EL (cell line): ENCODE measurements at regions not wholly inside any gene's neighbourhood (a gene's known extent, or its start where the extent isn't known, plus 50 kb on each side); places are given as distances from the start of the nearest gene placed in this dataset.

Source experiments
- DNase-seq: peaks from one replicate; pipeline ENCODE4 v3.0.0-alpha.2; 2016

DNA sequence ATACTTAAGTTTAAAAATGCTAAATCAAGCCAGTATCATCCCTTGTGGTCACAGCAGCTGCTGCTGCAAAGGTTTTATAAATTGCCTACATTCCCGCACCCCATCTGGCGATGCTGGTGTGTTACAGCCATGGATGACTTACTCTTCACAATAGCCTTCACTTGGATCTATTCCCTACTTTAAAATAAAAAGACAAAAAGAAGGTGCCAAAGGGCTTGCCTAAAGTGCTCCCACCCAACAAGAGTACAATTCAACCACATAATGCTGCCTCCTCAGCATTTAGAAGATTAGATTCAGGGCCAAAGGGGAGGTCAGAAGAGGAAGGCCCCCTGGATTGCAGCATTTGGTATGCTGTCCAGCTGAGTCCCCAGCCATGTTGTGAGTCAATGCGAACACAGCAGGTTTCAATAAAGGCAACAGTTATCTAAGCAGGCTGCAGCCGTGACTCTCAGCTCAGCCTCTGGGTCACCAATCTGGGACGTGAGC, 176.1 kb downstream of the DAD1 start:
- DNase-seq: no peak

DNA sequence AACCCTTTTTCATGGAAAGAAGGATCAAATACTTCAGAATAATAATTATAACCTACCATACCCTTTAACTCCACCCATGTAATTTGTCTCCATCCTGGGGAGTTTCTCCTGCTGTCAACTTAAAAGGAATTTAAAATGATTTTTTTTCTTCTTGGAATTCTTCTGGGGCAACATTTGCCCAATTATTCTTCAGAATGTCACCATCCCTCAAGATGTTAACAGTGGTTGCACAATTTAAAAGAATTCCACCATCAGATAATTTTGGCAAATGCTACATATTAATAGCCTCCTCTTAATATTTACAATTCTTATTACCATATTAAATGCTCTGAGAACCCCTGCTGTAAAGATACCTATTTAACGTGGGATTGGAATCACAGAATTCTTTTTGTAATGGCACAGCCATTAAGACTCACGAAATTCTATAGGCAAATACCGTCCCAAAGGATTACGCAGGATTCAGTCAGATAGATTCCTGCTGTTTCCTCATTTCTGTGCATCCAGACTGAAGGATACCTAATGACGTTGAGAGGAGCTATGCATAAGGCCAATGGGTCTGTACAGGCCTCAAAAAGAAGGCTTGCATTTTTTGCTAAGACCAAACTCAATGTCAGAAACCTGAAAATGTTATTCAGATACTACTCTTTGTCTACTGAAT, 177.5 kb downstream of the DAD1 start:
- DNase-seq: no peak

DNA sequence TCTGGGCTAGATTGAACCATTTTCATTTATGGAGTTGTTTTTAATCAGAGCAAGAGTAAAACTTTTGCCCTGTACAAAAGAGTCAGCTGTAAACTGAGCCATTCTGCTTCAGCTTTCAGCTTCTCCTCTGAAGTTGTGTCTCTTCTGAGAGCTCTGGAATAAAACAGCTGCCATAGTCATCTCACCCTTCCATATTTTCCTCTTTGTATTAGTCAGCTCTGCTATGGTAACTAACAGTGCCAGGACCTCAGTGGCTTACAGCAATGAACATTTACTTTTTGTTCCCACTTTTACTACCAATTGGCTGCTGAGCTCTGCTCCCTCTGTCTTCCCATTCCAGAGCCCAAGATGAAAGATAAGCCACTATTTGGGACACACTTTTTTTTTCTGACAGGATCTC, 178.5 kb downstream of the DAD1 start:
- no peak for DNase-seq

DNA sequence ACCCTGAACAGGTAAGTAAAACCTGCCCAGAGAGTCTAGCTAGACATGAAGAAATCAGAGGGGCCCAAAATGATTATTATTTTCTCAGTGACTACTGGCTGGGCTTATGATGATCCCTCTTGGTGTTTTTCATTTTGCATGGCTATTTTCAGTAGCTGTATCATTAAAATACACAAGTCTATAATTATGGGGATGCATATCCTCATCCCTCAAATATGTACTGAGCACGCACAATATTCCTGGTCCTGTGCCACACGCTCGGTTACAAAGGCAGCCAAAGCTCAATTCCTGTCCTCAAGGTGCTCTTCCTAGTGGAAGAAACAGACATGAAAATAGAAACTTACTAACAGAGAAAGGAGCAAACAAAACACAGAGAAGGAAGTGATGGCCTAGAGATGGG, 180.0 kb downstream of the DAD1 start:
- no peak for DNase-seq

DNA sequence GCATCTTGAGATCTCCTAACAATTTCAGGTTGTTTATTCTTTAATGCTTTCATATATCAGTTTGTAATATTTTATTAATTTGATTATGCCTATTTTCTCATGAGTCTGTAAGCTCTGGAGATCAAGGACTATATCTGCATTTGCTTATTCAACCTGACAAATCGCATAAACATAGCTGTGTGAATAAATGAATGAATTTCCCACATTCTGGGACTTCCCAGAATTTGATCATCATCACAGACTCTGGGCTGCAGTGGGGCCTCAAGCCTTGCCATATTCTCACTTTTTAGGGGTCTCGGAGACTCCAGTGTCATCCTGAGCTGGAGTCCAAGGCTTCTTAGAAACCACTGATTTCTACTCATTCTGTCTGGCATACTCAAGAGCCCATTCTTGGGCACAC, 180.5 kb downstream of the DAD1 start:
- DNase-seq: no peak

DNA sequence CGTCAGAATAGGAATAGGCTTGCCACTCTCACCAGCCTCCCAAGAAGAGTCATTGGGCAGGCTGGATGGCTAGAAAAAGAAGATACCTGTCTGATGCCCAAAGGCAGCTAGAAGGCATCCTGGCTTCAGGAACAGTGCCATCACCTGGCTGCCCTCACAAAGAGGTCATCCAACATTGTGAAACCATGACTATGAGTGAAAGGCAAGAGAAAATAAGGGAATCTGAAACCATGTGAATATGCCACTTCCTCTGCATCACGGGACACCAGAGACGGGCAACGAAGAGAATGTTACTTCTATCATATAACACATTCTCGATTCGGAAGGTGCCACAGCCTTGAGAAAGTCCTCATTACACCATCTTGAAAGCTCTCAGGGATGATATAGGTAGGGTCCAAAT, 182.0 kb downstream of the DAD1 start:
- DNase-seq: no peak

DNA sequence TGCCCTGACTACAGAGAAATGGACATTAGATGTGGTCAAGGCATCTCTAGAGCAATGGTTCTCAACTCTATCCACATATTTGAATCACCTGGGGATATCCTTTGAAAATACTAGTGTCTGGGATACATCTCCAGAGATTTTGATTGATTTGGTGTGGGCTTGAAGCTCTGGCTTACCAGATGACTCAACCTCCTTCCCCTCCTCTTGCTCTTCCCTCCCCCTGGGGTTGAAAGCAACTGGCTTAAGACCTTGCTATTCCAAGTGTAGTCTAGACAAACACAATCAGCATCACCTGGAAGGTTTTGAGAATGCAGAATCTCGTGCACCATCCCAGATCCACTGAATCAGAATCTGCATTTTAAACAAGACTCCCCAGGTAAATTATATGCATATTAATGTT, 183.8 kb downstream of the DAD1 start:
- no peak for DNase-seq

DNA sequence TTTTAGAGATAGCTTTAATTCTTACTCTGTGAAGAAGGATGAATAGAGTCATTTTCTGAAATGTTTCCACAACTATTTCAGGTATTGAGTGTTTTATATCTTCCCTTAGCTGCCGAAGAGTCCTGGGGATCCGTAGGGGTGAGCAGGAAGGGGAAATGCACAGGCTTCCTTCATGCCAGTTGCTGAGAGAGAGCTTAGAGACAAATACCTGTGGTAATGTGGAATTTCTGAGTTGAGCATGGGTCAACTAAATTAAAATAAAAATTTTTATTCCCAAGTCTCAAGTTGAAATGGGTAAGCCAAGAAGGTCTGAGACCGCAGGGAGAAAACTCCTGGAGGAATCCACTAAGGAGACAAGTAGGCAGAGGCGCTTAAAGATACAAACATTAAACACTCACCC, 185.7 kb downstream of the DAD1 start:
- no peak for DNase-seq

DNA sequence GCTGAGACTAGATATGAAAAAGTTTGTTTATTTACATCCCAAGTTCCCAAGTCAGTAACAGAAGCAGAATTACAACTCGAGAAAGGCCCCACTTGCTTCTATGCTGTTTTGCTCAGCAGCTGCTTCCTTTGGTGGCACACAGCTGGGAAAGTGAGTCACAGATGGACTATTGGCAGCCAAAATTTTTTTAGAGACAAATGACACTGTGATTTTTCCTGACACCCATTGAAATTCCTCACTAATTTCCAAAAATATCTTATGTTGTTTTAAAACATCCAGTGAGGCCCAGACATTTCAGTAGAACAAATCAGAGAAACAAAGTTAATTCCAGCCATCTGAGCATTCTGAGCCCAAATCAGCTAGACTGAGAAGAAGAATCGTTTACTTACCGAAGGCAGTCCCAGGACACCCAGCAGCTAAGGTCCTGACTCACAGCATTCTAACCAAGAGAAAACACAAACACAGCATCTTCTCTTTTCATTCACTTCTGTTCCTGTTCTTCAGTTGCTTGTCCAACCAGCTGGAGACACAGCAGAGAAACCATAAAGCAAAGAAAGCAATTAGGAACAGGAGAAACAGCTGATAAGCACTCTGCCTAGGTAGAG, 188.3 kb downstream of the DAD1 start:
- no peak for DNase-seq

DNA sequence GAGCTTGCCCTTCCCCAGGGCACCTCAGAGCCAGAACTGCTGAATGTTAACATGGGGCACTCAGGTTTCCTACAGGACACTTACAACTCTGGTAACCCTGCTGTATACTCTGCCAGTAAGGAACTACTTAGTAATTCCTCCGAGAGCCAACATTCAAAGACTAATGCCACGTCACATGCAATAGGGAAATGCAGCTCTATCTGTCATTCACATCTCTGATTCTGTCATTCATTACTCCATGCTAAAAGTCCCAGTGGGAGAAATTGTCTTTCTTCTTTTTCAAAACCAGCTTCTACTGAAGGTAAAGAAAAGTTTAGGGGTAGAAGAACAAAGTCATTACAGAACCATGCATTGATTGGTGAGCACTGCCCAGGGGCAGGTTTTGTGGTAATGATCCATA, 189.2 kb downstream of the DAD1 start:
- DNase-seq: no peak

DNA sequence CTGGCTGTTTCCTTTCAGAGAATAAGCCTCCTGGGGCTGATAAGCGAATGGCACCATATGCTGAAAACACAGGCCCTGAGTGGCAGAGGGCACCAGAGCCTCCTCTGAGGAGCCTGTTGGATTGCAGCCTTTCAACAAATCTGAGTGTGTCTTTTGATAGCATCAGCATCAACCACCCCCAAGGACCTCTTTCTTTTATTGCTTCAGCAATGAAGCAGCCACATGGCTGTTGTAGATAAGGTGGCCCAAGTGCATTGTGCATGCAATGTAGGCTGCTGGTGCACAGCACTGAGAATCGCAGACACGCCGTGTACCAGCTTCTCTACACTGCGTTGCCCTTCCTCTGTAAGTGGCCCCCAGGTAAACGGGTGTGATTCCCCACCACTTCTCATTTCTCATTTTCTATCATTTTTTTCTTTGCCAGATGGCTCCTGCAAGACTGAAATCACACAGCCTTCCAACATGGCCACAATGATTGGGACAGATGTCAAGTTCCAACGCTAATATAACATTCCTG, 191.7 kb downstream of the DAD1 start:
- no peak for DNase-seq

DNA sequence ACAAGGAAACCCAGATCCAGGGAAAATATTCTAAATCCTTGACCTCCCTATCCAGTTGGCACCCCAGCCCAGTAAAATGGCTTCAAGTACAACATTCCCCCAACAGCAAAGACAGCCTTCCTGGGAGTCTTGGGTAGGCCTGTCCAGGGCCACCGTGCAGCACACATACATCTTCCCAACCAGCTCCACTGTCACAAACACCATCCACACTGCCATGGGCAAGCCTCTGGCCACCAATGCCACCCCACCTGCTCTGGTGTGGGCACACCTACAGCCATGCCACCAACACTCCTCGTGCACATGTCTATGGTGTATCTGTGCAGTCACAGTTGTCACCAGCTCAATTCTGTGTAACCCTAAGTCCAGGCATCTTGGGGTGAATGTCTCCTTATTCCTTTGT, 193.2 kb downstream of the DAD1 start:
- no peak for DNase-seq

DNA sequence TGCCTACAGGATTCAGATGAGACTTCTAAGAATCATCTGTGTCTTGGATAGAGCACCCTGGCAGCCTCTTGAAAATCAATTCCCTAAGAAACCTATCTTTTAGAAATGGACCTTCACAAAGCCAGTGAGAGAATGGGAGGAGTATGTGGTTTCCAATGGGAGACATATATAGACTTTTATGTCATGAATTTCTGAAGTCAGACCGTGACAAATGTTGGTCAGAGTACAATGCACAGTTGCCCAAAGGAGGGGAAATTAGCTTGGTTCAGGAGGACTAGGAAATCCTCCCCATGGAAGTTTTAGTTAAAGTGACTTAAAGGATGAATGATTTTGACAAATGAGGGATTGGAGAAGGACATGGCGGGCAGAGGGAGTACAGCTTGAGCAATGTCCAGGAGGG, 194.4 kb downstream of the DAD1 start:
- DNase-seq: no peak

DNA sequence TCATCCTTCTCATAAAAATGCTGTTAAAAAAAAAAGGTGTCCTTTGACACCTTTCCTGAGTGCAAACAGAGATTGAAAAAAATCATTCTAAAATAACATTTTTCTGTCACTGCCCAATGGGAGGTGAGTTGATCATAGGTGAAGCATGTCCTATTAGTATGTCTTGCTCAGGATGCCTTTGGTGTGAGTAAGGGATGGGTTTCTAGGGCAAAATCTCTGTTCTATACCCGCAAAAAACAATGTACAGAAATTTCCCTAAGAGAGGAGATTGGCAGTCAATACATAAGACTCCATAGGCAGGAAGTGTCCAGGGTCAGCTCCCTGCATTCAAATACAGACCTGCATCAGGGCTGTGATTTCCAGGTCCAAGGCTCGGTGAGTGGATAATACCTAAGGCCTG, 195.2 kb downstream of the DAD1 start:
- DNase-seq: no peak

DNA sequence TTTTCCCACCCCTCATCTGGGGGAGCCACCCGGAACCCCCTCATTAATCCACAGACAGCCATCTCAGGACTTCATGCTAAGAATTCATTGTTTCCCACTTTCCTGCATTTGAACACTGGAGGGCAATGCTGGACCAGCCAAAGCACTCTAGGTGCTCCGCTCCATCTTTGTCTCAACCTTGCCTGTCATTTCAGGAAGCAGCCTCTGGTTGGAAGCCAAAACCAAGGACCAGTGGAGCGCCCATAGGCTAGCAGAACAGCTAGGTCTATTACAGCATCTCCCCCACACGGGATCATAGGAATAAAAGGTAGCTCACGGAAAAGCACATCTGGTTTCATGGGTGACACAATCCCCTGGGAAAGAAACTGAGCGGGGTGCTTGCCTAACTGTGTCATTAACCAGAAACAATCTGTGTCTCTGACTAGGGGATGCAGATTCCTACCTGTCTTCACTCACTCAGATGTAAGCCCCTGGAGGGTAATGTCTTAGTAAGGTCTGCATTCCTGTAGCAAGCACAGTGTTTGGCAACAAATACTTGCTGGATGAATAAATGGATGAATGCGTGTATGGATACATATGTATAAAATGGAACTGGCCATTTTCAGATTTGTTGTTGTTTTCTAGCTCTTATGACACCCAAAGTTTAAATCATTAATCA, 197.0 kb downstream of the DAD1 start:
- peak; percentile 55 for DNase-seq

DNA sequence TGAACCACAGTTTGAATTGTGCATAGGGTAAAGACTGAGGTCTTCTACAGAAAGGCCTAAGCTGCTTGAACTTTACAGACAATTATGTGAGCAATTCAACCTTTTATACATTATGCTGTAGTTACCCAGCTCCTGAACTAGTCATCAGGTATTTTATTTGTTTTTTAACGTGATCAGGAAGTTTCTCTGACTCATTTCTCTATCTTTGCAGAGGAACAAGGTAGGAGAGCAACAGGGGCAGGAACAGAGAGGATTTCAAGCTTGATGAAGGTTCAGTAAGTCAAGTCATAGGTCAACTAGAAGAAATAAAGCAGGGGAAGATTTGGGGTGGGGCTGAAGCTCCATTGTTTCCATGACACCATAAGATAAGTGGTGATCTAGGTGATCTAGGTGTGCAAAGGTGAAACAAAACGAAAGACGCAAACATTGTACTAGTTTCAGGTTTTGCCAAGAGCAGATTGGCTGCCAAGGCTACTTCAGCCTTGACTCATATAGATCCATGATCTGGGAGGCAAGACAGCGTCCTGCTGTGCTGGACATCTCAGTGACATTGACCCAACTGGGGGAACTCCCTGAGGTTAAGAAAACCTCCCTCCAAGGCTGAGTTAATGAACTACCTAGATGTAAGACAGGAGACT, 198.1 kb downstream of the DAD1 start:
- DNase-seq: no peak

DNA sequence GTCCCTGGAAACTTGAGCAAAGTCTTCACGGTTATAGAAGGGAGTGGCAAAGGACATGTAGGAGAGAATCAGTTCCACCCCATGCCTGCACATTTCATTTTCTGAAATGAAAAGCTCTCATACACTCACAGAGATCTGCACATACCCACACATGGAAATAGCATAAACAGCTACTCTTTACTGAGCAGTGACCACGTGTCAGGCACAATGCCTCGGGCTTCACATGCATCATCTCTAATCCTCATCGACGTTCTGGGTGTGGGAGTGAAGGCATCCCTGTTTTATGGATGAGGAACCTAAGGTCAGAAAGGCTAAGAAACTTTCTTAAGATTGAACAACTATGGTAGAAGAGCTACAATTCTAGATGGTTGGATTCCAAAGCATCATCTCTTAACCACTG, 198.8 kb downstream of the DAD1 start:
- no peak for DNase-seq

DNA sequence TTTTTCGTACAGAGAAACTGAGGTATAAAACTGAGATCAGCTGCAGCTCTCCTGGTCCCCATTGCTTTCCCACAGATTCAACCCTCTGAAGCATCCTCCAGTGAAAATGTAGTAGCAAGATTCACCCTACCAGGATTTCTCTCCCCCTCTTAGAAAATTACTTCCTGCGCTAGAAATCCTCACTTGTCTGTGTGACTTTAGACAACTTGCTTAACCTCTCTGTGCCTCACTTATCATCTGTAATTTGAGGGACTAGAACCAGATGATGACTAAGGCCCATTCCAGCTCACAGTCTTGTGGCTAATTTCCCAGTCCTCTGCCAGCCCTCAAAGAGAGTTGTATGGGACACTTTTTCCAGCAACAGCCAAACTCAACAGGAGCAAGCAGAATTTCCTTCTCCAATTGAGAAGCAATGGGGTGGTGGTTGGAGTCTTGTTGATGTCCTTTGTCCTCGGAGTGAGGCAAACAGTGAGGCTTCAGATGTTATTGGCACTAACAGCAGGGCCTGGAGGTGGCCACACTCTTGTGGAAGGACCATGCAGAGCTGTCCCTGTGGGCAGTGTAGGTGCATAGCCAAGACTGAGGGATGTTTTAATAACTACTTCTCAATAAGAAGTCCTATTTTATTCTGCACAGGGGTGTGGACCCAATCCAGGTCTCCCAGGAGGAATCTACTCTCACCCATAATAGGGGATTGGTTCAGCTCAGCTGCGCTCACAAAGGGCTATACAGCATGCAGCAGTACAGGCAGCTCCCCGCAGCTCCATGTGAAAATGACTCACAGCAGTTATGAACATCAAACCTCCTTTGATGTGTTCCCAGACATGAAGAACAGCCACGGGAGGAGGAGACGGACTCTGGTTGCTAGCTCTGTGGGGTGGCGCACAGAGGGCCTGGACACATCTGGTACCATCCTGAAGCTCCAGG, 200.1 kb downstream of the DAD1 start:
- no peak for DNase-seq

DNA sequence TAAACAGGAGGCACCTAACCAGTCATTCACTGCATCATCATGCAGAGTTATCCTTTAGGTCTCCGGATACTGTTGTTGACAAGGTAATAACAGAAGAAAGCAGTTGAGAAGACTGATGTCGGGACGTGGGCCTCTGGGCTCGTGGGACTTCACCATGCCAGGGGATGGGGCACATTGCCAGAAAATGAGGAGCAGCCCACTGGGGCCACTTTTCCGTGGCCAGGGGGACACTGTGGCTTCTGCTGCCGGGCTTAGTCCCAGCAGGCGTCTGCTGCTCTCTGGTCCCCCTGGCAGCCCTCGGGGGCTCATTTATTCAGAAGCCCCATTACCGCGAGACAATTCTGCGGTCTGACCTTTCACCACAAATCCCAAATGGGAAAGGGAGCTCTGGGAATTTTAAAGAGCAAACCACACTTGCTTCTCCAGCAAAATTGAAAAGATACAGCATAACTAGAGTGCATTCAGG, 201.2 kb downstream of the DAD1 start:
- DNase-seq: no peak

DNA sequence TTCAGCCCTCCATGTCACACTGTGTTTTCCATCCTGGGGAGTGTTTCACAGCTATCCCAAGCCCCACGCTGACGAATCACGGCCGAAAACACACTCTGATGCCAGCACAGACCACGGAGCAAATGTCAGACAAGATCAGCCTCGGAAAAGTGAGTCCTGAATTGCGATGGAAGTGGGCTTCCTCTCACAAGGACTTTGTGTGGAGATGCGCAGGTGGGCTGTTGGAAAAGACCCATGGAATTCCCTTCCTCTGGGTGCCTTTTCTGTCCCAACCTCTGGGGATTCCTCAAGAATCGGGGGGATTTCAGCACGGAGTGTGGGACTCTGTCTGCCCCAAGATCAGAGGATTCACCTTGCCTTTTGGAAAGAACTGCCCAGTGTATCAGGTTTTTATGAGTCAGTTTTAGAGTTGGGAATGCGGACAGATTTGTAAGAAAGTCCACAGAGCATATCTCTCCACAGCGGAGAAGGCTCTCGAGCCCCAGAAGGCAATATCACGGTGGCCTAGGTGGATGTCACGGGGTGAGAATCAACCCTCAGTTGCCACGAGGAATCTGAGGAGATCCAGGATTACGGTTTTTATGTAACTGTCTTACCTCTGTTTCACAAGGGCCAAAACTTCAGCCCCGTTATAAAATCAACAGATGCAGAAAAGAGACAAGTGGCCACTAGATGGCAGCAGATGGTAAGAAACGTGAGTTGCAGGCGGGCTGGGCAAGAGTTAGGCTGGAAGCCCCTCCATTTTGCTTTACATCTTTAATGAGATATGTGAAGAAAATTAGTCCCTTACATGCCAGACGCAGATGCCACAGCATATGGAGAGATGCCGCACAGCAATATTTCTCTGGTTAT, 201.9 kb downstream of the DAD1 start:
- peak; percentile 72 for DNase-seq

DNA sequence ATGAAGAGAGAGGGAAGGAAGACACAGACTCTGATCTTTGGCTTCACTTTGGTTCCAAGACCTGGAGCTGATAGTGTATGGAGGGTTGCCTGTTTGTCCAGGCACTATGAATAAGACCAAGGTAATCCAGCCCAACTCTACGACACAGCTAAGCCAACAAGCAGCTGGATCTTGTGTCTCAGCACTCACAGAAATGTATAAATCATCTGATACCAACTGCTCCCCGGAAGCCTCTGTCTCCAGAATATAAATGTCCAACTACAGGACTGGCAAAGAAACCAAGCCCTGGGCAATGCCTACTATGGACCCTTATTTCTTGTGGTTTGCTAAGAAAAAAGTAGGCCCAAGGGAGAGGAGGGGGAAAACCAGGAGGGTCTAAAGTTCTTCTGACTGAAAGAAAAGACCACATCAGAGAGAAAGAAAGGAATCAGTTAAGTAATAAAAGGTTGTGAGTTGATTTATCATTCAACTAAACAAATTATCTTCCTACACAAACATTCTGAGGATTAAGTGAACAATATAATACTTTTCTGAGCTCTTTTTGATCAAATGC, 204.0 kb downstream of the DAD1 start:
- DNase-seq: no peak
